ENCODE measurements at regions not wholly inside any gene's neighbourhood (a gene's known extent, or its start where the extent isn't known, plus 50 kb on each side); places are given as distances from the start of the nearest gene placed in this dataset.

- peak; percentile 18 for DNase-seq
Measured at GRCh38 chr3:193829781-193830180, 236.8 kb downstream of the OPA1 start.

GRCh38 chr3:193830791-193831191 is 237.8 kb downstream of the OPA1 start:
- peak; percentile 89 for DNase-seq

GRCh38 chr3:193831495-193832455 is 238.8 kb downstream of the OPA1 start:
- DNase-seq, result peak; percentile 51

- no peak for DNase-seq
Measured at GRCh38 chr3:193832833-193833413, 239.9 kb downstream of the OPA1 start.

GRCh38 chr3:193833592-193833991 is 240.6 kb downstream of the OPA1 start:
- no peak for DNase-seq

GRCh38 chr3:193835414-193835813 is 242.4 kb downstream of the OPA1 start:
- DNase-seq, result no peak

GRCh38 chr3:193836511-193836910 is 243.5 kb downstream of the OPA1 start:
- DNase-seq, result no peak

- no peak for DNase-seq
Measured at GRCh38 chr3:193836918-193837317, 243.9 kb downstream of the OPA1 start.

- DNase-seq, result no peak
Measured at GRCh38 chr3:193837347-193837827, 244.4 kb downstream of the OPA1 start.

GRCh38 chr3:193840111-193840641 is 247.2 kb downstream of the OPA1 start:
- no peak for DNase-seq

- DNase-seq, result no peak
Measured at GRCh38 chr3:193841581-193841980, 248.6 kb downstream of the OPA1 start.

- DNase-seq, result no peak
Measured at GRCh38 chr3:193842029-193842798, 249.2 kb downstream of the OPA1 start.

GRCh38 chr3:193842832-193843473 is 249.9 kb downstream of the OPA1 start:
- no peak for DNase-seq

- peak; percentile 56 for DNase-seq
Measured at GRCh38 chr3:193843474-193844301, 250.7 kb downstream of the OPA1 start.

GRCh38 chr3:193844472-193844871 is 251.5 kb downstream of the OPA1 start:
- no peak for DNase-seq

- DNase-seq, result no peak
Measured at GRCh38 chr3:193845144-193845543, 252.1 kb downstream of the OPA1 start.

- no peak for DNase-seq
Measured at GRCh38 chr3:193846569-193846968, 253.6 kb downstream of the OPA1 start.

GRCh38 chr3:193847402-193847801 is 254.4 kb downstream of the OPA1 start:
- no peak for DNase-seq

- no peak for DNase-seq
Measured at GRCh38 chr3:193848547-193848946, 255.5 kb downstream of the OPA1 start.

GRCh38 chr3:193850084-193850619 is 257.1 kb downstream of the OPA1 start:
- no peak for DNase-seq

GRCh38 chr3:193851428-193851847 is 258.4 kb downstream of the OPA1 start:
- no peak for DNase-seq
